HG03103 (cell line): ENCODE measurements at regions not wholly inside any gene's neighbourhood (a gene's known extent, or its start where the extent isn't known, plus 50 kb on each side); places are given as distances from the start of the nearest gene placed in this dataset.
"Not testable (repeated sequence)": the region's sequence is repeated elsewhere in the genome, so short reads cannot be mapped to it uniquely, and the experiment has no call there.

Source experiments
- ATAC-seq: cut with Tn5 transposase; IDR thresholded peaks from one replicate; pipeline ENCODE4 v1.9.1; 2021; ENCODE audit warnings: low read depth; ENCODE audit not compliant: unreplicated experiment

- no peak for ATAC-seq
Measured at GRCh38 chr12:84413656-84414055, 498.9 kb downstream of the SLC6A15 start.

GRCh38 chr12:84412226-84412625, 500.4 kb downstream of the SLC6A15 start:
- ATAC-seq = no peak

- ATAC-seq = no peak
Measured at GRCh38 chr12:84411031-84411430, 501.6 kb downstream of the SLC6A15 start.

GRCh38 chr12:84408936-84409335, 503.7 kb downstream of the SLC6A15 start:
- ATAC-seq = no peak

GRCh38 chr12:84406720-84407119, 505.9 kb downstream of the SLC6A15 start:
- not testable (repeated sequence) for ATAC-seq

GRCh38 chr12:84397846-84398245, 514.8 kb downstream of the SLC6A15 start:
- ATAC-seq = no peak

GRCh38 chr12:84397263-84397662, 515.3 kb downstream of the SLC6A15 start:
- ATAC-seq = no peak

- not testable (repeated sequence) for ATAC-seq
Measured at GRCh38 chr12:84391176-84391575, 521.4 kb downstream of the SLC6A15 start.

- no peak for ATAC-seq
Measured at GRCh38 chr12:84384384-84384783, 528.2 kb downstream of the SLC6A15 start.

- ATAC-seq = not testable (repeated sequence)
Measured at GRCh38 chr12:84382486-84382885, 530.1 kb downstream of the SLC6A15 start.

- no peak for ATAC-seq
Measured at GRCh38 chr12:84376320-84376719, 536.3 kb downstream of the SLC6A15 start.

- no peak for ATAC-seq
Measured at GRCh38 chr12:84375449-84376170, 537.0 kb downstream of the SLC6A15 start.

GRCh38 chr12:84362552-84362897, 550.1 kb downstream of the SLC6A15 start:
- no peak for ATAC-seq

GRCh38 chr12:84361651-84362551, 550.7 kb downstream of the SLC6A15 start:
- no peak for ATAC-seq

- no peak for ATAC-seq
Measured at GRCh38 chr12:84357314-84357713, 555.3 kb downstream of the SLC6A15 start.

GRCh38 chr12:84356224-84356623, 556.4 kb downstream of the SLC6A15 start:
- no peak for ATAC-seq

GRCh38 chr12:84355561-84355960, 557.0 kb downstream of the SLC6A15 start:
- no peak for ATAC-seq

- no peak for ATAC-seq
Measured at GRCh38 chr12:84348582-84348981, 564.0 kb downstream of the SLC6A15 start.

- no peak for ATAC-seq
Measured at GRCh38 chr12:84341467-84342193, 571.0 kb downstream of the SLC6A15 start.

- no peak for ATAC-seq
Measured at GRCh38 chr12:84336231-84336630, 576.4 kb downstream of the SLC6A15 start.

- no peak for ATAC-seq
Measured at GRCh38 chr12:84329938-84330337, 582.7 kb downstream of the SLC6A15 start.
